DMS53 treated with DMSO at 0.1 percent for 48 hours (cell line): ENCODE measurements at regions not wholly inside any gene's neighbourhood (a gene's known extent, or its start where the extent isn't known, plus 50 kb on each side); places are given as distances from the start of the nearest gene placed in this dataset.

Experiments
- DNase-seq: peaks from one replicate; lab custom pipeline; 2025; ENCODE audit not compliant: unreplicated experiment; lab: John Stamatoyannopoulos, UW

DNA sequence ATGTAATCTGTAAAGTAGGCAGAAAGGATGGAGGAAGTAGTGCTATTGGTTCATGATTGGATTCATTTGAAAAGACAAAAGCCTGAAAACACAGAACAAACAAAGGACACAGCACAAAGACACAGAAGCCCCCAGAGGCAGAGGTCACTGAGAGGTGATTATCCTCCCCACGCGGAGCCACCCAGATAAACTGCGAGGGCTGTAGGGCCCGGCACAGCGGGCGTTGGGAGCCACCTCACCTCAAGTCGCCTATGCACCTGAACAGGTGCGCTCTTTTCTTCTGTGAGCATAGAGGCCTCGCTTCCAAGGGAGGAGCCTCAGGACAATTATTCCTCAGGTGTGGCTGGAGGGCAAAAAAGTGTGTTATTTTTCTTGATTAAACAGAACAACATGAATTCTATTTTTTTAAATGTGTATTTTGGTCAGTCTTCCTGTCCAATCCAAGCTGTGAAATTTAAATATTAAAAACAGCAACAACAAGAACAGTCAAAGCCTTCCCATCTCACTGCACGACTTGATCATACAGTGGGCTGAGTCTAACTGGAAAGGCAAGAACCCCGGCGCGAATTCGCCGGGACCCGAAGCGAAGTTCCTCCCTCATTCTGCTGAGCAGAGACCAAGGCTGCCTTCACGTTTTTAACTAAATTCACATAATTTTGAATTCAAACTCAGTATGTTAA lies 205.3 kb downstream of the THBS2 start:
- no peak for DNase-seq

DNA sequence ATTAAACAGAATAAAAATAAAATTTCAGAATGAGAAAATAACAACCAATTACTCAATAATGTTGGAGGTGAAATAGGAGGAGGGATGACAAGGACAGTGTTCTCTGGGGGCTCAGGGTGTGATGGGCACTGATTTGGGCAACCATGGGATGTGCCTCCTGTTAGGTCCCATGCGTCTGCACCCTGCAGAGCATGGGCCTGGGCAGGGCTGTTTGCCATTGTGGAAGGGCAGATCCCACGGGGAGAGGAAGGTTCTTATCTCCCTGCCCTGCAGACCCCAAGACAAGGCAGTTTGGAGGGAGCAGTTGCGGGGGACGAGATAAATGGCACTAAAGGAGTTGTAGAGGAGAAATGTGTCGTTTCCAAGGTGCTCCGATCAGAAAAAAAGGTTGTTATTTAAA lies 206.3 kb downstream of the THBS2 start:
- no peak for DNase-seq

DNA sequence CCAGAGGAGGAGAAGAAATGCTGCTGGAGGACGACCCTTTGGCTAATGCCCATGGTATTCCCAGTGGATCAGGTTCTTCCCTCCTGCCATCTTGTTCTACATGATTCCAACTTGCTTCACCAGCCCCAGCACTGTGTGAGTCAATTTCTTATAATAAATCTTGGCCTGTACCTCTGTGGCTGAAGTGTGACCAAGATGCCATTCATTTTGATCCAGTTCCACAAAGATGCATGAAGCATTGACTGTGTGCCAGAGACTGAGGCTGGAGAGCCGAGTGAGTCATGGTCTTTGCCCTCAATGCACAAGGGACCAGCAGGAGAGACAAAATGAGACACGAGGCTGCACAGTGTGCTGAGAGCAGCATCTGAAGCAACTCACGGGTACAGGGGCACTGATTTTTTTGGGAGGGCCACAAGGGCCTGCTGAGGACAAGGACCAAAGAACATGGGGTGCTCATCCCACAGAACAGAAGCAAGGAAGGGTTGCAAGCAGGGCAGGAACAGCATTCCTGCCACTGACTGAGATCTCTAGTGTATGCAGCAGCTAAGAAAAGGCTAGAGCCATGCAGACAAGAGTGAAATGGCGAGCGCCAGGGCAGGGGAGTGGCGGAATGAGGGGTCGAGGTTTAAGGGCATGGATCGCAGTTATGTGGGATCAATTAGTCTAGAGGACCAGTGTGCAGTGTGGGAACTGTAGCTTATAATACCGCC lies 207.0 kb downstream of the THBS2 start:
- DNase-seq: no peak

DNA sequence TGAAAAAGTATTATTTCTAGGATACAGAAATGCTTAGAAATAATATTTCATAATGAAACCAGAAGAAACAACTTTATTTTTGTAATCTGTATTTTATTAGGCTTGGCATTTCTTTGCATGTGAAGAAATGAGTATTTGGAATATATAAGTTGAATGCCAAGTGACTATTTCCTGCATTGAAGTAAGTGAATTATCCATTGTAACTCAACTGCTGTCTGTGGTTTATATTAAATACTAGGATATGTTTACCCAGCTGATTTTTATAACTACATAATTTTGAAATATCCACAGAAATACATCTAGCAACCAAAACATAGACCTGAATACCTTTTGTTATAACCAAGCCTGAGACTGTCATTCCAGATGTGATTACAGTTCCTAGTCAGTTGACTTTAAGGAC lies 207.6 kb downstream of the THBS2 start:
- no peak for DNase-seq

DNA sequence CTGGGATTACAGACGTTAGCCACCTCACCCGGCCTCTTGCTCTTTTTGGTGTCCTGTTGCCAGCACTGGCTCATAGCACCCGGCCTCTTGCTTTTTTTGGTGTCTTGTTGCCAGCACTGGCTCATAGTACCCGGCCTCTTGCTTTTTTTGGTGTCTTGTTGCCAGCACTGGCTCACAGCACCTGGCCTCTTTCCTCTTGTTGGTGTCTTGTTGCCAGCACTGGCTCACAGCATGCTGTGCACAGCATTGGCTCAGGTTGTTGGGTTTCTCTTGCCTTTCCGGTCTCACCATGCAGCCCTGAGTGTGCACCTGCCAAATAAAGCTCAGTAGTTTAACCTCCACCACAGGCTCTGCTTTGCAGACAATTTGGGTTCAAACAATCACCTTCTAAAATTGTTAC lies 208.2 kb downstream of the THBS2 start:
- DNase-seq: no peak

DNA sequence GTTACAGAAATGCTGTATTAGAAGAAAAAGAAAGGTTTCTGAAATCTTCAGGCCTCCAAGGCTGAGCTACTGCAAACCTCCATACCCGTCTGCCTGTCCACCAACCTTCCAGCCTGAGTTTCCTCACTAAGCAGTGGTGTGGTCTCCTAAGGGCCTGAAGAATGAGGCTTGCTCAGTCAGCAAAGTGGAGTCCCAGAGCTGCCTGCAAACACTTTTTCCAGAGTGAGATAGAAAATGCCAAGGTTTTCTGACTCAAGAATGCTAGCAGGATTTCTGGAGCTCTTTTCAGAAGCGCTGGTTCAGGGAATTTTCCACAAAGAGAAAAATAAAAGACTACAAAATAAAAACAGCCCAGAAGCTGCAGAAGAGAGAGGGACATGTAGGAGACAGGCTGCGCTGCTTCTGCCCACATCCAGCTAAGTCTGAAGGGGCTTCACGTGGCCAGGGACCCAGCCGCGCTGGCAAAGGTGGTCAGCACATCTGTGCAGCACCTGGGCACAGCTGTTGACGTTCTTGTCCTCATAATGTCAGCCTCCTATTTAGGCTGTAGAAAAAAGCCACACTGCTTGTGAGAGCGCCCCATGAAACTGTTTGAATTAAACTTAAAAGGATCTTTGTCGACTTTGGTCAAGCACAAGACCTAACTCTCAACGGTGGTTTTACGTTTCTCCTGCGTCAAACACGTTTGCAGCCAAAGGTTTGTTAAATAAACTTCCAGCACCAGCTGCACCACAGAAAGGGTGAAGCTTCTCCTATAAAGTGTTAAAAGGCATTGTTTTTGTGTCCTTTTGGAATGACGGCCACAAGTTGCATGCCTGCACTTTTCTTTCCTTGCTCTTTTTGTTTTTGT lies 209.0 kb downstream of the THBS2 start:
- DNase-seq: no peak

DNA sequence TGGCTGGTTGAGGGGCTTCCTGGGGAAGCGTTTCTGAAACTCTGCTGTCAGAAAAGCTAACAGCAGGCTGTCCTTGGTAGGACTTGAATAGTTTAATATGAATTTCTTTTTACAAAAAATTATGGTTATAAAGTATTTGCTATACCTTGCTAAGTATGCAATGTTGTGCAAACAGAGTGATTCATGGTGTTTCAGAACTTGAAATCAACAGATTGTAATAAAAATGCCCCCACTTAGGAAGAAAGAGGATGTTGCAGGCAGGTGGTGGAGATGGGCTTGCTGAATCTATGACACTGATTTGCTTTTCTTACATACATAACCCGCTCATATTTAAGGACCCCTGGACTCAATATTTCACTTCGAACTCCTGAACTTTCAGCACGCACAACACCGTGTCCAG lies 211.6 kb downstream of the THBS2 start:
- no peak for DNase-seq

DNA sequence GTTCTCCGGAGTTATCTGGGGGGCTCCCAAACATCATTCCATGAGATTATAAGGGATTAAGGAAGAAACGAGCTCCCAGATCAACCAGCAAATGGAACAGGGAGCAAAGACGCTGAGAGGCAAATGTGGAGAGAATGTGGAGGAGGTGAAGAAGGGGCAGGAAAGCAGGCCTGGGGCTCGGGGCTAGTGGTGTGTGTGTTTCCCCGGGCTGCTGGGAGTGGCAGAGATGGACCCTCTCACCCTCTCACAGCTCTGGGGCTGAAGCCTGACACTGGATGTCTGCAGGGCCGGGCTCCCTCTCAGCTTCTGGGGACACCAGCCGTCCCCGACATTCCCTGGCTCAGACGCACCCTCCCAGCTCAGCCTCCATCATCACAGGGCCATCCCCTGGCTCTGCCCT lies 212.6 kb downstream of the THBS2 start:
- no peak for DNase-seq

DNA sequence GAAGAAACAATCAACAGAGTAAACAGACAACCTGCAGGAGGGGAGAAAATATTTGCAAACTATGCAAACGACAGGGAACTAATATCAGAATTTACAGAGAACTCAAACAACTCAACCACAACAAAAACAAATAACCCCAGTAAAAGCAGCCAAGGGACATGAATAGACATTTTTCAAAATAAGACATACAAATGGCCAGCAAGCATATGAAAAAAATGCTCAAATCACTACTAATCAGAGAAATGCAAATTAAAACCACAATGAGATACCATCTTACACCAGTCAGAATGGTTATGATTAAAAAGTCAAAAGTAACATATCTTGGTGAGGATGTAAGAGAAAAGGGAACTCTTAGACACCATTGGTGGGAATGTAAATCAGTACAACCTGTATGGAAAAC lies 215.0 kb downstream of the THBS2 start:
- DNase-seq: no peak

DNA sequence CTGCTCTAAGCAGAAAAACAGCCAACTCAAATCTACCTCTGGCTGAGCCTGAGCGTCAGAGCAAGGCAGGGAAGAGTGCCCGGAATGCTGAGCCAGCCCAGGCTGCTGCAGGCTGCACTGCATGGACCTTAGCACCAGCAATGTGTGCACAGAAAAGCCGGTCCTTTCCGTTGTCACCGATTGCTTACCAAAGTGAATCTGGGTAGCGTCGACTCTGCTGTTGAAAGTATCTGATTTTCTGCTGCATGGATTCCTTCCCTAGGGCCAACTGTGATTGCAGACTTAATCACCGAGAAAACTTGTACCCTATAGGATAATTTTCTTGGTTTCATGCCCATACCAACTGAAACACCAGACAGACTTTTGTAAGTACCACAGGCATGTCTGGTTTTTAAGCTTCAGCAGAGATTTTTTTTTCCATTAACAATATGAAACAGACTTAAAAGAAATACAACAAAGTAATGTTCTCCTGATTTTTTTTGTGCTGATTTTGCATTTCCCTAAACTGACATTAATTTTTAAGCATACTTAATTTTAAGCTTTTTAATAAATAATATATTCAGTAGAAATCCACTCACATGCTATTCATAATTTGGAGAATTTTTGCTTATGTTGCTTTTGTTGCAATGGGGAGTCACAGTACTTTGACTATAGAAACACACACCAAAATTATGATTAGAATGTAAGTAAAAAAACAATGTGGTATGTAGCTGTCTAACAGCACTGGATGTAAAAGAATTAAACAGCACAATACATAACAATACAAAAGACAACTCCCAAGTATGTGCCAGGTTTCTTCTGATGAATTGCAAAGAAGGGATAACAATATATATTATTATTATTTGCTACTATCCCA lies 218.0 kb downstream of the THBS2 start:
- DNase-seq: no peak

DNA sequence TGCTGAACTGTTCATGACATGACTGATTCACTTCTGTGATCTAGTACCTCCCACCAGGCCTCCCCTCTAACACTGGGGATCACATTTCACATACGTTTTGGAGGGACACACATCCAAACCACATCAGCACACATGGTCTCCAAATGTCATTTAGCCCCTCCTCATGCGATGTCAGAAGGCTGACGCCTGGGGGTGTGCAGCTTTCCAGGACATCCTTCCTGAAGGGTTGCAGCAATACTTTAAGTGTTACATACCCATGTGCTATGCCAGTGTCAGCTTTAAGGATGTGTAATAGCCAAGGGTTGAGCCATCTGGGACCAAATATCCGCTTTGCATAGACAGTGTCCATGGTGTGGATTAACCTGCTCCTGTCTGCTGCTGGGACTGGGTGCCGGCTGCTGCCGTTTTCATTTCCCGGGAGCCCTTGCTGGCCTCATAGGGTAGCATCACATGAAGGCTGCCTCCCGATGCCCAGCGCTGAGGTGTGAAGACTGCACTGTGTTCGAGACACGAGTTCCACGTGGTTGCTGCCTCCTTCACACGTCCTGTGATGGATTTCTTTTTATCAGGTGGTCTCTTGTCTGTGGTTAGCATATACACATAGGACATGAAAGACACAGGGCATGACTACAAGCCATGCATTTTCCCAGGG lies 219.0 kb downstream of the THBS2 start:
- no peak for DNase-seq

DNA sequence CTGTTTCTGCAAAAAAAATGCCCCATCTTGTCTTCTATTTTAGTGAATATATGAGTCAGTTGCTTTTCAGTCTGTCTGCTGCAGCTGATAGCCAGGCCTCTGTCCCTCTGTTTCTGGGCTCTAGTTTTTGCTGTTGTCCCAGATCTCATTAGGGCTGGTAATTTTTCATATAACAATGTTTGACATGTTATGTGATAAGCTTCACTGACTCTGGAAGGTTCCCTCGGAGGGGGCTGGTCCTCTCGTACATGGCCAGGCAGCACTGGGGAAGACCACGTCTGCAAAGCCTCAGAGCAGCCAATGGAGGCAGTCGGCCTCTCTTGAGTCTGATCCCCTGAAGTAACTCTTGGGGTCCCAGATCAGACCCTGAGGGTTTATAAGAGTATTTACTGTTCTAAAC lies 223.8 kb downstream of the THBS2 start:
- DNase-seq: no peak

DNA sequence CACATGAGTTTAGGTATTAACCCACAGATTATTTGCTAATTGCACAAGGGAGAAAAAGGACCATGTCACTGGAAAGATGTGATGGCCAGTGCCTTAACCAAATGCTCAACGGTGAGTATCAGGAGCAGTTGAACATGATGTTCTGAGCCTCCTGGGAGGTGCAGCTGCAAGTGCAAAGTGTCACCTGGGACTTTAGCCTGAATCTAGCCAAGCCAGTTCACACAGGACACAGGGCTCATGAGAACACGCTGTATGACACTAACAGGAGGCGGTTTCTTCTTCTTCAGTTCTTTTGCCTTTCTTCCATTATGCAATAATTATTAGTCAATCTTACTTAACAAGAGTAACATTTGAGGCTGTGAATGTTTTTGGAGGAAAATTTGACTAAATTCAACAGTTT lies 225.3 kb downstream of the THBS2 start:
- no peak for DNase-seq

DNA sequence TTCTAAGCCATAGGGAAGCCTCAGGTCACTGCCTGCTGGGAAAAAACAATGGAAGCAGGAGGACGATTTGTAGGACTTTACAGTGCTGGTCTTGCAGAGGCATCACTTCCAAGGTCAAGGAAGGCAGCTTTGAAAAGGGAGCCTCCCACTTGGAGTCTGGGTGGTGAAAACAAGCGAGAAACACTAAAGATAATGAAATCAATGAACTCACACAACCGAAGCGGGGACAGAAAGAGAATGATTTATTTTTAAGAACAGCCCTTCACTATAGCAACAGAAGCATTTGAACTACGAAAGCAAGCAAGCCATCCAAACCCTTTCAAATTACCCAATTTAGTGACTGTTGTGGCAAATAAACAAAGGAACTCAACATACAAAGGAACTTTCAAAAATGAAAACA lies 227.5 kb downstream of the THBS2 start:
- DNase-seq: no peak

DNA sequence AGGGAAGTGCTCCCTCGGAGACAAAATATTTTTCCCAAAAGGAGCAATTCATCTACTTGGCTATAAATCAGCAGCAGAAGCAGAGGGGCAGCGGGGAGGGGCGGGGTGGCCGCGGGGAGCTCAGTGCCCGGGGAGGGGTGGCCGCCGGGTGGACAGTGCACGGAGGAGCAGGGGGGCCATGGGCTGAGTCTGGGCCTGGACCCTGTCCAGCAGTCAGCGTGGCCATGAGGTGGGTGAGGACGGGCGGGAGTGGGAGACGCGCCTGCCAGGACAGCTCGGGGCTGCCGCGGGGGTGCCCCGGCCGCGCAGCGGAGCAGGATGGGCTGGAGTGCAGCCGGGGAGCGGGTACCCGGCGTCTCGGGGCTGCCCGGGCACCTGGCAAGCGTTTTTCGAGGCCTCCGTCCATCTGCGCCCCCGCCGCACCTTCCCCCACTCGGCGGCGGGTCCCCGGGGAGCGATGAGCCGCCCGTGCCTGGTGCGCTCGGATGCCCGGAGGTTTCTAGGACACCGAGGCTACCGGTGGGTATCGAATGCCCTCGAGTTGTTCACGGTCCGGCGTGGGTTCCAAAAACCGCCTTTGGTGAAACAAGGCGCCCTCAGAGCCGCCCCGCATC lies 229.5 kb downstream of the THBS2 start:
- DNase-seq: no peak

DNA sequence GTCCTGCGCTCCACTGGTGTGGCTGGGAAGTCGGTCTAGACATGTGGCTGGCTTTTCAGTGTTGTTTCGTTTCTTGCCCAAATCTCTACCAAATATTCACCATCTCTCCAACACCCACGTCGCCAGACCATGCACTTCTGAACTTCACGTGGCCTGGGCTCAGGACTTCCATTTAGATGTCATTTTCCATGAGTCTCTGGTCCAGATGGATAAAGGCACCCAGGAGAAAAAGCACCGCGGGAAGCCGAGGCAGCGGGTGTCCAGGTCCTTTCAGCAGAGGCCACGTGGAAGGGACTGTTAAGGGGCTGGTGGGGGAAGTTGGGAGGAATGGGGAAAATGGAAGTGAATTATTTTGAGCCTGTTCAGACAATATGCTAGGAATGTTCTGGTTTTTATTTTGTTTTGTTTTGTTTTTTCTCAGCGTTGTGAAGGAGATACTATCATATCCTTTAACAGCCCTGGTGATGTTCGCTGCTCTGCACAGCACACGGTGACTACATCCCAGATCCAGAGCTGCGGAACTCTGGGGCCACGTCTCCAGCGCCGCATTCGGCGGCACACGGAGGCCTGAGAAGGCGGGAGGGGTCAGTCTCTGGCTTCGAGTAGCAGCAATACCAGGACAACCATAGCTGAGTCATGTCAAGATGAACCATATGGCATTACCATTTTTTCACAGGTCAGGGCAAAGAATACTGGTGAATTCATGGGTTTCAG lies 230.3 kb downstream of the THBS2 start:
- DNase-seq: no peak

DNA sequence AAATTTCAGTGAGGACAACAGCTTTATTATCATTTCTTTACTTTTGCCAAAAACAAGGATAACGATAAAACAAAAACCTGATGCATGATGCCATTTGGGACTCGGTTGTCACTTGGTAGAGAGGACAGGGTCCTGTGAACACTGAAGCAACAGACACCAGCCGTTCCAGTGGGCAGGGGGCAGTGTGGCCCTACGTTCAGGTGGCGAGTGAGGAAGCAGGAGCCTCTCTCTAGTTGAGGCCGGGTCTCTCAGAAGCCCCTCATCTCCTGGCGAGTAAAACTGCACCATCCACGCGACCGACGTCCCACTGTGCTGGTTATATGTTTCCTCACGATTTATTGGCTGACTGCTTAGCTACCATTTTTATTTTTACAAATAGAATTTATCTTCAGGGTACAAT lies 231.6 kb downstream of the THBS2 start:
- DNase-seq: no peak

DNA sequence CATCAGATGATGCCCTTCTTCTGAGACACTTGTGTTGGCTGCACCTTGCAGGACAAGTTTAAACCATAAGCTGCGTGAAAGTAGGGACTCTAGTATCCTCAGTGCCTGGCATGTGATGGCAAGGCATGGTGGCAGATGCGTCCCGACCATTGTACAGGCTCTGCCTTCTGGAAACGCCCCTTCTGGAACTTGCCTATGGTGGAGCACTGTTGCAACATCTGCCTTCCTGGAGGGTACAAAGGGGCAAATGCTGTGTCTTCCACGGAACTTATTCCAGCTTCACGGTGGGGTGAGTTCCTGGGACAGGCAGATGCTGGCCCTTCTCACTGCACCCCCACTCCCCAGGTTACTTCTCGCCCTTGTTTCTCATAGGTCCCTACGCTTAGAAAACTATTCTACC lies 232.8 kb downstream of the THBS2 start:
- no peak for DNase-seq

DNA sequence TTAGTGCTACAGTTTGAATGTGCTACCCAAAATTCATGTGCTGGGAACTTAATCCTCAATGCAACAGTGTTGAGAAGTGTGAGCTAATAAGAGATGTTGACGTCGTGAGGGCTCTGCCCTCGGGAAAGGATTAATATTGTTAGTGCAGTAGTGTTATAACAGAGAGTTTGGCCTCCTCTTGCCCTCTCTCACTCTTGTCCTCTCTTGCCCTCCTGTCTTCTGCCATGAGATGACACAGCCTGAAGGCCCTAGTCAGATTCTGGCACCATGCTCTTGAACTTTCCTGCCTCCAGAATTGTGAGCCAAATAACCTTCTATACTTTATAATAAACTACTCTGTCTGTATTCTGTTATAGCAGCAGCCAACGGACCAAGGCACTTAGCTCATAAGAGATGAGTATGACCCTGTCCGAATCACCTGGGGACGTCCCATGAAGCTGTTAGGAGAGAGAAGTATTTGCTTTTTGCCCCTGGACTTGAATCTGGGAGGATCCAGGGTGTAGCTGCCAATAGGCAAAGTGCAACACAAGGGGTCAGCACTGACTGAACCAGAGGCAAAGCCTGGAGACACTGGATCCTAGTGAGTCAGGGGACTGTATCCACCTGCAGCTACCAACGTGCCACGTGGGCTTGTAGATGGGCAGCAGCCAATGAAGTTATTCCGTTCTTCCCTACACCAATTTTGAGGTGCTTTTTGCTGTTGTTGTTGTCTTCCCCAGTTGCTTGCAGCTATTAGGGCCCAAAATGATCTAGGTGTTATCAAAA lies 233.7 kb downstream of the THBS2 start:
- no peak for DNase-seq
